NCI-H1092 treated with DMSO at 0.1 percent for 48 hours (cell line): ENCODE measurements at regions not wholly inside any gene's neighbourhood (a gene's known extent, or its start where the extent isn't known, plus 50 kb on each side); places are given as distances from the start of the nearest gene placed in this dataset.
"Not testable (repeated sequence)": the region's sequence is repeated elsewhere in the genome, so short reads cannot be mapped to it uniquely, and the experiment has no call there.

Experiments
- DNase-seq: peaks from one replicate; lab custom pipeline; 2025; lab: John Stamatoyannopoulos, UW

GRCh38 chr12:83709899-83710298, 1023.2 kb downstream of the TMTC2 start:
- no peak for DNase-seq

GRCh38 chr12:83700838-83701237, 1014.1 kb downstream of the TMTC2 start:
- no peak for DNase-seq

DNA sequence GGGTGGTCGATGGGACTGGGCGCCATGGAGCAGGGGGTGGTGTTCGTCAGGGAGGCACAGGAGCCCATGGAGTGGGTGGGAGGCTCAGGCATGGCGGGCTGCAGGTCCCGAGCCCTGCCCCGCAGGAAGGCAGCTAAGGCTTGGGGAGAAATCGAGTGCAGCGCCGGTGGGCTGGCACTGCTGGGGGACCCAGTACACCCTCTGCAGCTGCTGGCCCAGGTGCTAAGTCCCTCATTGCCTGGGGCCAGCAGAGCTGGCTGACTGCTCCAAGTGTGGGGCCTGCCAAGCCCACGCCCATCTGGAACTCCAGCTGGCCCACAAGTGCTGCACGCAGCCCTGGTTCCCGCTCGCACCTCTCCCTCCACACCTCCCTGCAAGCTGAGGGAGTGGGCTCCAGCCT, 1009.6 kb downstream of the TMTC2 start:
- DNase-seq: not testable (repeated sequence)

GRCh38 chr12:83691730-83692129, 1005.0 kb downstream of the TMTC2 start:
- no peak for DNase-seq

DNA sequence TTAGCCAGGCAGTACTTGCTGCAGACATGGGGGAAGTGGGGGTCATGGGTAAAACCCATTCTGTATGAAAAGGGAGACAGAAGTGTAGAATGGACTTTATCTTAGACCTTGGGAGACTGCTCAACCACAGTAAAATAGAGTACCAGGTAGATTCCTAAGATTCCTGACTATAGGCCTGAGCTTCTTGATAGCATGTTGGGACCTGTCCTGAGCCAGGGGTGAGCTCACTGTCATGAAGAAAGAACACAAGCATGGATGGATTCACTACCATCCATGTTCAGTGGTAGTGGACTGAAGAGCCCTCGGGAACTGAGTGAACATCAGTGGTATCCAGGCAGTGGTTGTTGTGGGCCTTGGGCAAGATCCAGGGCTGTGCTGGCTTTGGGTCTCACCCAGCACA, 1003.8 kb downstream of the TMTC2 start:
- no peak for DNase-seq

GRCh38 chr12:83689333-83689732, 1002.6 kb downstream of the TMTC2 start:
- no peak for DNase-seq

DNA sequence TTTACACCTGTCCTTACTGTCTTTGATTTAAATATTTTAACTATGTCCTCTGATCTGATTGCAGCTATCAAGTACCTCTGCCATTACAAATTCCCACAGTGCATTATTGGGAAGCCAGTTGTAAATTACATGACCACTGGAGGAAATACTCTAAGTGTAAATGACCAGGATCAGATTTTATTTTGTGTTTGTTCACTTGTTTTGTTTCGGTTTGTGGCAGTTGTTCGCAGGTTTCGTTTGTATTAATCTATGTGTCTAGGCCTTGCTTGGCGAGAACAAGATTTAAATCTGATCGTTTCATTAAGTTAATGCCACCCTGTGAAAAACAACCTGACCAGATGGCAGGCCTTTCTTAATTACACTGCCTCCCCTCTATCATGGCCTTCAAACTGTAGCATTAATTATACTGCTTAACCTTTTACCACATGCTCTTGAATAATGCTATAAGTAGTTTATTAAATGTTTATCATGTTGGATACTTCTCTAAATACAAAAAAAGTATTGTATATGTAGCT, 990.1 kb downstream of the TMTC2 start:
- no peak for DNase-seq

DNA sequence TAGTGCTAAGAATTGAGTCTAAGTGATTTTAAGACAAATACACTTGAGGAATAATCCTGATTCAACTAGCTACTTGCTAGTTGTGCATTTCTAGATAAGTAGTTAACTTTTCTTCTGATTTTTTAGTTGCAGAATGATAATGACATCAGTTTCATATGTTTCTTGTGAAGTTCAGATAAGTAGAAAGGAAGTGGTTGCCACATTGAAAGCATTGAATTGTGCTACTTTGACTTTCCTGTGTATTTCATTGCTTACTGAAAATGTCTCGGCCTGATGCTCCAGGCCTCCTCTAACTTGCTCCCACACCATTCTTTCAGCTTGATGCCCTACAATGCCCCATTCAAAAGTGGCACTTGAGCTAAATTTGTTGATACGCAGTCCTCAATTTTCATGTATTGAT, 980.0 kb downstream of the TMTC2 start:
- no peak for DNase-seq

DNA sequence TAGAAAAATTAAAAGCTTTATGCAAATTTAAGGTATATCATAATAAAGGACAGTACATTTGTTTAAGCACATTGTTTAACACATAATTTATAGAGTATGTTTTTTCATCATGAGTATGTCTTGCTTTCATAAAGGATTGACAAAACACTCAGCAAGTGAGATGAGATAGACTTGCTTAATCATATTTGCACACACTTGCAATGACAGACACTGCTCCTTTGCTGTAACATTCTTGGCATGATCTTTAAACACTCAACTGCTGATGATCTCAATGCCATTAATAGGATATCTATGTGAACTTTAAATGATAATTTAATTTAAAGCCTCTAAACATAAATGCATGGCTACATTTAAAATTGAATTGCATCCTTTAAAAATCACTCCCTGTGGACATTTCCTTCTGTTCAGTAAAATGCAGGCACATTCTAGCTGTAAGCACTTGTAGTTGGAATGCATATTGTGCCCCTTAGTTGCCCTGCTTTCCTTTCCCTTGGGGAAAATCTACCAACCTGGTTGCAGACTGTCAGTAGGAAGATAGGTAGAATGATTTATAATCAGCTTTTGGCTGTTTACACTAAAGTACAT, 979.0 kb downstream of the TMTC2 start:
- DNase-seq: no peak

DNA sequence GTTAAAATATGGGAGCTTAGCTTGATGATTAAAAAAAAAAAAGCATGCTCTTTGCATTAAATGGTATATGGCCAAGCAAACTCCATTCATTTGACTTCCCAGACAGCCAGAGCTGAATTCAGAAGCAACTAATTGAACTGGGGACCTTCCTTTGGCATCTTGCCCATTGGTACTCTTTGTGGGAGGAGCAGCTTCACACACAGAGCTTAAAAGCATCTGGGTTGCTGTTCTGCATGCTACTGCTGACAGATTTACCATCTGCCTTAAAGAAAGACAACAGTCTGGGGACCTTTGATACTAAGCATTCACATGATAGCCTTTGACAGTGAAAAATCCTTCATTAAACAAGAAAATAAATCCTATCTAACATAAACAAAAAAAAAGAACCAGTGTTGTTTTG, 977.9 kb downstream of the TMTC2 start:
- peak; percentile 25 for DNase-seq

DNA sequence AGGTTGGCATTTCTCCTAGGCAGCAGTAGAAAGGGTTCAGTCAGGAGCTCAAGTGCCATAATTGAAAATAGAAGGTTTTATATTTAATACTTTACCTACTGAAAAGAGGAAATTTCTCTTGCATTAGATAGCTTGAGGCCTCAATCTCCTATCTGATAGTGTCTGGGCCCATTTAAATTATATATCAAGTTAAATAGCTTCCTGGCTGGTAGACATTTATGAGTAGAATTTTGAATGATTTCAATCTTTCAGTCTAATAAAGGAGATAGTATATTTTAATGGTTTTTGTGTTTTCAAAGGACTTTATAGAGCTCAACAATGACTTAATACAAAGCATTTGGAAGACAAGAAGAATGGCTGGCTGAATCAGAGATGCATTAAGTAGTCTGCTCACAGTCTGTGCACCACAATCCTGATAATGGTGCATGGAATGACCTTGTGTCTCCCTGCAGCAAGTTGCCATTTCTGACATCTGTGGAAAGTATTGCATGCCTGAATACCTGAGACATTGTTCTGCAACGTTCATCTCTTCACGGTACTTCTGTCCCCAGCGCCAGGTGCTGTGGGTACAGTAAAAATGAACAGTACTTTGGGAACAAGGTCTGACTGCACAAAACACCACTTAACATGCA, 974.1 kb downstream of the TMTC2 start:
- DNase-seq: no peak

GRCh38 chr12:83659321-83659720, 972.6 kb downstream of the TMTC2 start:
- DNase-seq: no peak

GRCh38 chr12:83656004-83656403, 969.3 kb downstream of the TMTC2 start:
- DNase-seq: no peak

GRCh38 chr12:83642205-83642604, 955.5 kb downstream of the TMTC2 start:
- no peak for DNase-seq

DNA sequence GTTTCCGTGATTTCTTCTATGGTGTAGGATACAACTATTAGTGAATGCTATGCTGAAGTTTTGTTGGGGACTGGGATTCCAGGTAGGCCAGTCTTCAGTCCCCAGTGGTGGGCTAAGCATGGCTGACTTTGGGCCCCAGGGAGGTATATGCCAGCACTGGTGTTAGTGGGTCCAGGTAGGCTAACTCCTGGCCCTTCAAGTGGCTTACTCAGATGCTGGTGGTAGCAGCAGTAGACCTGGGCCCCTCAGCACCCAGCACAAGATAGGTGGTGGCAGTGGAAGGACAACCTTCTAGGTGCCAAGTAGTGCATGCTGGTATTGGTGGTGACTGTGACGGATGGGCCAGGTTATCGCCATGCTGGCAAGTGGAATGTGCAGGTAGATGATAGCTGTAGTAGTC, 955.1 kb downstream of the TMTC2 start:
- no peak for DNase-seq

- DNase-seq: no peak
These were observed 948.1 kb downstream of the TMTC2 start for GRCh38 chr12:83634726-83635267.

DNA sequence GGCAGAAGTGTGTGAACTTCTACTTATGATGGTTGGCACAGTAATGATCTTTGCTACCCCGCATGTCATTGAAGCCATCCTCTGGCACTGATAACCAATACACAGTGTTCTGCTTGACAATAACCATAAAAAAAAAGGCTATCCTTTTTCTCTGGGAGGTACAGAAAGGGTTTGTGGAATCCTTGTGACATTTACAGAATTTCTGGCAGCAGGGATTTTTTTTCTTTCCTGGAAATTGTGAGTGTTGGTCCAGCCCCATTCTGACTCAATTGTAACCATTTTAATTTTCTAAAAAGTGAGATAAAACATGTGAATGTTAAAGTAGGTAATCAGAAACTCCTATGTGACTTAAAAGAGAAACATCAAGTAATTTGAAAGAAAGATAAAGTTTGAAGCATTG, 943.8 kb downstream of the TMTC2 start:
- no peak for DNase-seq

DNA sequence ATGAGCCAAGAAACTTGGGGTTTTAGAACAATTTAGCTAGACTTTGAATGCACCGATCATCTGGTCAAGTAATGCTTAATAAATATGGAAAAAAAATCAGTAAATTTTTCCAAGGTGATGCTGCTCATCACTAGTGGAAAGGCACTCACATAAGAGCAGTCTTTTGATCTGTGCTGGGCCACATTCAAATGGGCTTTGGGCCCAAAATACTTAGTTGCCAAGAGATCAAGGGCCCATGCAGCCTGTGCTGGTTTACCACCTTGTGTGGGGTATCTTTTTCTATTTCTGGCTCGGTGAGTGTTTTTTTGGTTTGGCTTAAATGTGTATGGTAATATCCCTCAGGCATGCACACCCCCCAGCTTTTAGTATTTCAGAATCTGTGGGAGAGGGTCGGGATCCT, 943.2 kb downstream of the TMTC2 start:
- DNase-seq: no peak

DNA sequence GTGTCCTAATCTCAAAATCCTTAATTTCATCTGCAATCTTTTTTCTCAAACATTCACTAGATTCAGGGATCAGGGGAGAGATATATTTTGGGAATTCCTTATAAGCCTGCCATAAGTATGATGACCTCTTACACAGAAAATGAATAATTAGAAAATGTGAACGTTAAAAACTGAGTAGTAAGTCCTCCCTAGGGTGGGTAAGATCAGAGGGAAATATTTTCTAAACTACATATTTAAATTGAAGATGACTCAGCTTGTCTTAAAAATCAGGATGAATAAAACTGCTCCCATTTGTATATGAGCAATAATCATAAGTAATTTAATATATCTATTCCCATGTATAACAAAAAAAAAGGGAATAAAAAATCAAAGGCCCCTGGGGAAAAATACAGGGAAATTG, 935.5 kb downstream of the TMTC2 start:
- DNase-seq: no peak

DNA sequence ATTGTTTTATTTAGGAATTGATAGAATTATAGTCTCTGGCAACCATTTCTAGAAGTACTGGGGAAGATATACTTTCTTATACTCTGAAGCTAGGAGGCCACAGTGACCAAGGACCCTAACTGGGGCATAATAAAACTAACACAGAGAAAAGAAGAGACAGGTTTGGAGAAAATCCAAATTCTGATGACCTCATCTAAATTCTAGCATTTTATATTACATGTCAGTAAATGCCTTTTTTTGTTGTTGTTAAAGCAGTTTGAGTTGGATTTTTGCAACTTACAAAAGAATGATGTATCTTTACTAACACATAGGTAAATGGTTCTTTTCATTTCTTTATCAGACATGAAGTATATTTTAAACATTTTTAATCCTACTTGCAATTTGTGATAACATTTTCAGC, 933.3 kb downstream of the TMTC2 start:
- DNase-seq: no peak

- no peak for DNase-seq
These were observed 928.4 kb downstream of the TMTC2 start for GRCh38 chr12:83615152-83615551.

GRCh38 chr12:83613586-83614110, 926.9 kb downstream of the TMTC2 start:
- no peak for DNase-seq

DNA sequence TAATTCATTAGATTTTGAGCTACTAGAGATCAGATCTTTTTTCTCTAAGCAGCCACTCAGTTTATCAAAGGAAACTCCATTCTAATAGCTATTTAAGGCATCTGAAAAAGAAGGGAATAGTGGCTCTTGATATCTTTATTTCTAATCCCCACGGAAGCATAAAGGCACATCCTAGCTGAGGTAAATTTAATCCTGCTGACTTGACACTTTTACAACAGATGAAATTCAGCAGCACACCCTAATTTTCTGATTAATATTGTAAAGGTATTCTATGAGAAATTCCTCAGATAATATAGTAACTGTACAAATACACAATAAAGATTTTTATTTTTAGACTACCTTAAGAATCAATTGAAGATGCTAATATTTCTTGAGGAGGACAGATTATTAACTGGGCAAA, 916.4 kb downstream of the TMTC2 start:
- DNase-seq: no peak

DNA sequence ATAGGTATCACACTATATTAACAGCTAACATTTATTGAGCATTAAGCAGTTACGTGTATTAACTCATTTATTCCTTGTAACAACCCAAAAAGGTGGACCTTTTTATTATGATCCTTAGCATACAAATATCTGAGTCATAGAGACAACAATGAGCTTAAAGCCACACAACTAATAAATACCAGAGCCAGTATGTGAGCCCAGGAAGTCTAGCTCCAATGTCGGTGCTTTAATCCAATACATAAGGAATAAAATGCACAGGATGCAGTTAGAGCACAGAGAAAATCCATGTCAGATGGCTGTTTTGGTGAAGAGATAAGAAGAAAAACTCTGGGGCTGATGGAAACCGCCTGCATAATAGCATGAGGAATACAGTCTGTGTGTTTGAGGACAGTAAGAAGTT, 888.6 kb downstream of the TMTC2 start:
- DNase-seq: no peak
